Ishikawa (cell line): ENCODE measurements at regions not wholly inside any gene's neighbourhood (a gene's known extent, or its start where the extent isn't known, plus 50 kb on each side); places are given as distances from the start of the nearest gene placed in this dataset.

Experiments used
- CEBPB ChIP-seq: IDR thresholded peaks from 2 replicates; pipeline ENCODE4 v1.6.1; 2012
- CREB1 ChIP-seq: IDR thresholded peaks from 2 replicates; pipeline ENCODE4 v1.6.1; 2012; ENCODE audit warnings: low read depth
- EGR1 ChIP-seq: IDR thresholded peaks from 2 replicates; pipeline ENCODE4 v1.6.1; 2012
- EP300 ChIP-seq: IDR thresholded peaks from 2 replicates; pipeline ENCODE4 v1.6.1; 2012; ENCODE audit warnings: borderline replicate concordance
- FOXM1 ChIP-seq: IDR thresholded peaks from 2 replicates; pipeline ENCODE4 v1.6.1; 2012; ENCODE audit warnings: low read depth, borderline replicate concordance
- MAX ChIP-seq: IDR thresholded peaks from 2 replicates; pipeline ENCODE4 v1.6.1; 2012
- NFIC ChIP-seq: IDR thresholded peaks from 2 replicates; pipeline ENCODE4 v1.6.1; 2012
- RAD21 ChIP-seq: IDR thresholded peaks from 2 replicates; pipeline ENCODE4 v1.6.1; 2012; ENCODE audit warnings: low read depth
- REST ChIP-seq: IDR thresholded peaks from 2 replicates; pipeline ENCODE4 v1.6.1; 2012; ENCODE audit warnings: low read depth, mild to moderate bottlenecking
- TAF1 ChIP-seq: IDR thresholded peaks from 2 replicates; pipeline ENCODE4 v1.6.1; 2012; ENCODE audit warnings: low read depth, mild to moderate bottlenecking
- TCF12 ChIP-seq: IDR thresholded peaks from 2 replicates; pipeline ENCODE4 v1.6.1; 2012; ENCODE audit warnings: low read depth
- TEAD4 ChIP-seq: IDR thresholded peaks from 2 replicates; pipeline ENCODE4 v1.6.1; 2012
- USF1 ChIP-seq: IDR thresholded peaks from 2 replicates; pipeline ENCODE4 v1.6.1; 2012
- YY1 ChIP-seq: IDR thresholded peaks from 2 replicates; pipeline ENCODE4 v1.6.1; 2012; ENCODE audit warnings: low read depth
- ZBTB7A ChIP-seq: IDR thresholded peaks from 2 replicates; pipeline ENCODE4 v1.6.1; 2012; ENCODE audit warnings: low read depth

GRCh38 chr6:133815313-133815712, 73.6 kb upstream of the TCF21 start:
- TF ChIP-seq YY1 = no peak
- TF ChIP-seq CREB1 = no peak
- TF ChIP-seq RAD21 = no peak
- TF ChIP-seq ZBTB7A = no peak
- TF ChIP-seq TCF12 = no peak
- no peak for TF ChIP-seq CEBPB
- no peak for TF ChIP-seq REST
- TF ChIP-seq TEAD4 = no peak
- no peak for TF ChIP-seq TAF1
- TF ChIP-seq EGR1 = no peak
- no peak for TF ChIP-seq EP300
- no peak for TF ChIP-seq FOXM1
- no peak for TF ChIP-seq USF1
- no peak for TF ChIP-seq NFIC
- TF ChIP-seq MAX = no peak

- no peak for TF ChIP-seq TAF1
Measured at GRCh38 chr6:133816171-133816570, 72.7 kb upstream of the TCF21 start.

GRCh38 chr6:133817460-133818047, 71.4 kb upstream of the TCF21 start:
- TF ChIP-seq TCF12 = no peak
- peak; percentile 31; the same call in 1 of the 2 replicates for TF ChIP-seq RAD21

GRCh38 chr6:133818320-133818719, 70.6 kb upstream of the TCF21 start:
- TF ChIP-seq EP300 (no peak), ZBTB7A (no peak), NFIC (no peak), TAF1 (no peak), EGR1 (no peak), TCF12 (no peak), FOXM1 (no peak), YY1 (no peak), CREB1 (no peak), TEAD4 (no peak), RAD21 (no peak), USF1 (no peak), MAX (no peak), REST (no peak)

- TF ChIP-seq YY1 (no peak), TEAD4 (no peak), RAD21 (no peak), CEBPB (no peak), NFIC (no peak), TAF1 (no peak), USF1 (no peak), MAX (no peak), FOXM1 (no peak), TCF12 (no peak), ZBTB7A (no peak), EP300 (no peak), EGR1 (no peak), REST (no peak), CREB1 (no peak)
Measured at GRCh38 chr6:133820208-133820607, 68.7 kb upstream of the TCF21 start.
